Skeletal muscle tissue (tissue), 3 donors: ENCODE measurements at regions not wholly inside any gene's neighbourhood (a gene's known extent, or its start where the extent isn't known, plus 50 kb on each side); places are given as distances from the start of the nearest gene placed in this dataset.

Experiments used
- H3K27ac ChIP-seq: one replicate; pipeline ENCODE4 v1.7.0; 2013; ENCODE audit warnings: mild to moderate bottlenecking, low read depth, low read length, inconsistent platforms
- H3K27me3 ChIP-seq, 3 donors: one replicate each; pipeline ENCODE4 v1.7.0; 2013; ENCODE audit warnings: low read length in 3 of 3; ENCODE audit not compliant: control insufficient read depth in 3 of 3, insufficient read depth in 3 of 3
- H3K36me3 ChIP-seq, 3 donors: one replicate each; pipeline ENCODE4 v1.7.0; 2013; ENCODE audit warnings: low read length in 3 of 3; ENCODE audit not compliant: control insufficient read depth in 3 of 3, insufficient read depth in 3 of 3
- H3K4me1 ChIP-seq, 3 donors: one replicate each; pipeline ENCODE4 v1.7.0; 2013; ENCODE audit warnings: low read length in 3 of 3, mild to moderate bottlenecking in 3 of 3; ENCODE audit not compliant: control insufficient read depth in 3 of 3, insufficient read depth in 3 of 3
- H3K4me3 ChIP-seq, 3 donors: one replicate each; pipeline ENCODE4 v1.7.0; 2013; ENCODE audit warnings: low read length in 3 of 3
- H3K9ac ChIP-seq, 3 donors: one replicate each; pipeline ENCODE4 v1.7.0; 2013; ENCODE audit warnings: low read length in 3 of 3, mild to moderate bottlenecking in 3 of 3, moderate library complexity in 2 of 3, low read depth in 1 of 3
- H3K9me3 ChIP-seq, 3 donors: one replicate each; pipeline ENCODE4 v1.7.0; 2013; ENCODE audit warnings: low read length in 3 of 3; ENCODE audit not compliant: control insufficient read depth in 3 of 3
- donor health status: Osteomylitis.

GRCh38 chr22:47282366-47282765, 519.9 kb downstream of the TBC1D22A start:
- no peak overlapping the region for H3K9ac ChIP-seq
- H3K27me3 ChIP-seq = peaks cover 14 to 45% (median 38%) of the 10 kb centered on the region in 3 donors
- no peaks in the 10 kb centered on the region for H3K36me3 ChIP-seq
- H3K9me3 ChIP-seq = no peaks in the 10 kb centered on the region
- H3K4me1 ChIP-seq = no peaks in the 10 kb centered on the region
- H3K4me3 ChIP-seq = no peak overlapping the region
- no peak overlapping the region for H3K27ac ChIP-seq

GRCh38 chr22:47281126-47282106, 519.0 kb downstream of the TBC1D22A start:
- Histone ChIP-seq H3K36me3 (no peaks in the 10 kb centered on the region), H3K9me3 (no peaks in the 10 kb centered on the region), H3K9ac (no peak overlapping the region), H3K4me3 (no peak overlapping the region), H3K4me1 (no peaks in the 10 kb centered on the region), H3K27me3 (peaks cover 17 to 48% (median 47%) of the 10 kb centered on the region in 3 donors), H3K27ac (no peak overlapping the region)

- no peak overlapping the region for H3K4me3 ChIP-seq
- peaks cover 0 to 6% (median 0%) of the 10 kb centered on the region in 3 donors for H3K4me1 ChIP-seq
- H3K27me3 ChIP-seq = peaks cover 18 to 52% (median 51%) of the 10 kb centered on the region in 3 donors
- no peaks in the 10 kb centered on the region for H3K36me3 ChIP-seq
- H3K9me3 ChIP-seq = no peaks in the 10 kb centered on the region
- H3K27ac ChIP-seq = no peak overlapping the region
- H3K9ac ChIP-seq = no peak overlapping the region
Measured at GRCh38 chr22:47280301-47280700, 517.9 kb downstream of the TBC1D22A start.

- Histone ChIP-seq H3K27ac (no peak overlapping the region), H3K4me3 (no peak overlapping the region), H3K36me3 (no peaks in the 10 kb centered on the region), H3K27me3 (peaks cover 20 to 52% (median 51%) of the 10 kb centered on the region in 3 donors), H3K9me3 (no peaks in the 10 kb centered on the region), H3K9ac (no peak overlapping the region), H3K4me1 (peaks cover 0 to 6% (median 0%) of the 10 kb centered on the region in 3 donors)
Measured at GRCh38 chr22:47279746-47280145, 517.3 kb downstream of the TBC1D22A start.

- Histone ChIP-seq H3K9me3 (no peaks in the 10 kb centered on the region), H3K4me1 (peaks cover 0 to 6% (median 0%) of the 10 kb centered on the region in 3 donors), H3K9ac (no peak overlapping the region), H3K4me3 (no peak overlapping the region), H3K27ac (no peak overlapping the region), H3K27me3 (peaks cover 20 to 49% (median 48%) of the 10 kb centered on the region in 3 donors), H3K36me3 (no peaks in the 10 kb centered on the region)
Measured at GRCh38 chr22:47279337-47279736, 516.9 kb downstream of the TBC1D22A start.

- peaks cover 0 to 6% (median 0%) of the 10 kb centered on the region in 3 donors for H3K4me1 ChIP-seq
- peaks cover 20 to 43% (median 42%) of the 10 kb centered on the region in 3 donors for H3K27me3 ChIP-seq
- H3K9ac ChIP-seq = no peak overlapping the region
- no peak overlapping the region for H3K4me3 ChIP-seq
- no peaks in the 10 kb centered on the region for H3K9me3 ChIP-seq
- H3K27ac ChIP-seq = no peak overlapping the region
- no peaks in the 10 kb centered on the region for H3K36me3 ChIP-seq
Measured at GRCh38 chr22:47278655-47279054, 516.2 kb downstream of the TBC1D22A start.

- peaks cover 0 to 6% (median 0%) of the 10 kb centered on the region in 3 donors for H3K4me1 ChIP-seq
- H3K4me3 ChIP-seq = no peak overlapping the region
- H3K27me3 ChIP-seq = peaks cover 20 to 42% (median 40%) of the 10 kb centered on the region in 3 donors
- H3K9me3 ChIP-seq = no peaks in the 10 kb centered on the region
- H3K27ac ChIP-seq = no peak overlapping the region
- H3K36me3 ChIP-seq = no peaks in the 10 kb centered on the region
- no peak overlapping the region for H3K9ac ChIP-seq
Measured at GRCh38 chr22:47277531-47277930, 515.1 kb downstream of the TBC1D22A start.

GRCh38 chr22:47276991-47277390, 514.5 kb downstream of the TBC1D22A start:
- Histone ChIP-seq H3K9ac (no peak overlapping the region), H3K36me3 (no peaks in the 10 kb centered on the region), H3K4me1 (peaks cover 0 to 6% (median 0%) of the 10 kb centered on the region in 3 donors), H3K9me3 (no peaks in the 10 kb centered on the region), H3K27me3 (peaks cover 20 to 42% (median 40%) of the 10 kb centered on the region in 3 donors), H3K4me3 (no peak overlapping the region), H3K27ac (no peak overlapping the region)

GRCh38 chr22:47276450-47276820, 514.0 kb downstream of the TBC1D22A start:
- no peaks in the 10 kb centered on the region for H3K9me3 ChIP-seq
- peaks cover 20 to 40% (median 38%) of the 10 kb centered on the region in 3 donors for H3K27me3 ChIP-seq
- H3K27ac ChIP-seq = no peak overlapping the region
- H3K9ac ChIP-seq = no peak overlapping the region
- no peak overlapping the region for H3K4me3 ChIP-seq
- peaks cover 0 to 6% (median 0%) of the 10 kb centered on the region in 3 donors for H3K4me1 ChIP-seq
- H3K36me3 ChIP-seq = no peaks in the 10 kb centered on the region
